ENCODE measurements at regions not wholly inside any gene's neighbourhood (a gene's known extent, or its start where the extent isn't known, plus 50 kb on each side); places are given as distances from the start of the nearest gene placed in this dataset.

DNA sequence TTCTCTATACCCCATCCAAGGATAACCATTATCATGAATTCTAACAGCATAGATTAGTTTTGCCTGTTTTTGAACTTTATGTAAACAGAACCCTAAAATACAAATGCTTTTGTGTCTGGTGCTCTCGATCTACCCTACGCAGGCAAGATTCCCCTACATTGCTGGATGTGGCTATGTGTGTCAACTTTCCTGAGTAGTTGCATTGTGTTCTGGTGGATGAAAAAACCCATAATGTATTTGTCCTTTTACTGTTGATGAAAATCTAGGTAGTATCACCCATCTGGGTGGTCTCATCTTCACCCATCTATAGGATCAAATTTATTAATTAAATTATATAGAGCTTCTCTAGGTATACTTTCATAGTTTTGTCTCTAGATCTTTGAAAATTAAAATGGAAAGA is 211.7 kb downstream of the ANKRD60 start:
- POLR2A ChIA-PET: no interaction called here

DNA sequence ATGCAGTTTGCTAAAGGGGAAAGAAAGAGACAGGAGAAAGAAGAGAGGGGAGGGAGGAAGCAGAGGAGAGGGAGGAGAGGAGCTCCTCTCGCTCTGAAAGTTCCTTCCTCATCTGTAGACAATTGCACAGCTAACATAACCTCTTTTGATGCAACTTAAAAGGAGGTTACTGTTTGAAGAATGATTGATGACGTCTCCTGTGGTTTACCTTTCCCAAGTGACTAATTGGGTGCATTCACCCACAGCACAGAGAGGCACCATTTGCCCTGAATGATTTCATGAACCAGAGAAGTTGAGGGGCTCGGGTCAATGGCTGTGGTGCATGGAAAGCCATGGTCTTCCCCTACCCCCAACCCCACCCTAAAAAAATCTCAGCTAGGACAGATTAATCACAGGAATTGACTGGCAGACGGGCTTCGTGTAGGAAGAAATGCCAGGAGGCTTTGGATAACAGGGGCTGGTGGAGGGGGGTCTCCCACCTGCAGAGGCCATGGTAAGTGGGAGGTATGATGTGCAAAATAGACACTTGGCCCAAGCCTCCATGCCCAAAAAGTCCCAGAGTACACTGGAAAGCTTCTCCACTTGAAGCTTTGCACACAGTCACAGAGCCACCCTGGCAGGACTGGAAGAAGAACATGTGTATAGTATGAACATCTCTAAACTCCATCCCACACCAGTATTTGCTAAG is 213.7 kb downstream of the ANKRD60 start:
- no peak overlapping the region for H2AFZ ChIP-seq (ENCODE audit: low read depth, low read length)
- no peaks in the 10 kb centered on the region for H3K4me1 ChIP-seq (ENCODE audit: control insufficient read depth, extremely low read depth, insufficient read depth, low read length)
- no TSS peak for BruUV-seq (replicated peaks)
- no peaks in the 10 kb centered on the region for H3K79me2 ChIP-seq (ENCODE audit: control insufficient read depth, insufficient read depth, low read length)
- no peak for FAIRE-seq
- no peak overlapping the region for H3K4me2 ChIP-seq (ENCODE audit: insufficient read depth, low read length)
- no peaks in the 10 kb centered on the region for H4K20me1 ChIP-seq (replicated peaks; ENCODE audit: control insufficient read depth, extremely low read depth, insufficient read depth, low read length)
- no peaks in the 10 kb centered on the region for H3K9me3 ChIP-seq (replicated peaks; ENCODE audit: control insufficient read depth, insufficient read depth, low read length)
- ChIA-PET CTCF (interaction anchor here (0.6 to 1.1 kb wide), 2 partner anchors 278 to 392 kb away, joined by 3 to 4 read pairs; no protein-coding TSS in a partner anchor), POLR2A (no interaction called here)
- intact Hi-C loops (cut with micrococcal nuclease): no loop called here
- DNase-seq (ENCODE audit: low read depth, low spot score): no peak
- TF ChIP-seq POLR2A (IDR thresholded peaks at IDR 0.05; ENCODE audit: low read depth, low read length) (no peak), FOS (IDR thresholded peaks at IDR 0.05; ENCODE audit: borderline replicate concordance, insufficient read depth, low read length) (no peak), EZH2 (IDR thresholded peaks at IDR 0.05; ENCODE audit: borderline replicate concordance, low read depth, low read length, severe bottlenecking) (no peak), JUN (IDR thresholded peaks at IDR 0.05; ENCODE audit: borderline replicate concordance, insufficient read depth, insufficient read length, low read depth) (no peak), GATA2 (IDR thresholded peaks at IDR 0.05; ENCODE audit: insufficient read depth, insufficient read length, low read depth, low read length) (no peak), MYC (IDR thresholded peaks at IDR 0.05; ENCODE audit: low read depth, low read length) (no peak), POLR2AphosphoS5 (IDR thresholded peaks at IDR 0.05; ENCODE audit: insufficient read depth, low read depth, low read length) (no peak)
- TF ChIP-seq, protein P1, sequence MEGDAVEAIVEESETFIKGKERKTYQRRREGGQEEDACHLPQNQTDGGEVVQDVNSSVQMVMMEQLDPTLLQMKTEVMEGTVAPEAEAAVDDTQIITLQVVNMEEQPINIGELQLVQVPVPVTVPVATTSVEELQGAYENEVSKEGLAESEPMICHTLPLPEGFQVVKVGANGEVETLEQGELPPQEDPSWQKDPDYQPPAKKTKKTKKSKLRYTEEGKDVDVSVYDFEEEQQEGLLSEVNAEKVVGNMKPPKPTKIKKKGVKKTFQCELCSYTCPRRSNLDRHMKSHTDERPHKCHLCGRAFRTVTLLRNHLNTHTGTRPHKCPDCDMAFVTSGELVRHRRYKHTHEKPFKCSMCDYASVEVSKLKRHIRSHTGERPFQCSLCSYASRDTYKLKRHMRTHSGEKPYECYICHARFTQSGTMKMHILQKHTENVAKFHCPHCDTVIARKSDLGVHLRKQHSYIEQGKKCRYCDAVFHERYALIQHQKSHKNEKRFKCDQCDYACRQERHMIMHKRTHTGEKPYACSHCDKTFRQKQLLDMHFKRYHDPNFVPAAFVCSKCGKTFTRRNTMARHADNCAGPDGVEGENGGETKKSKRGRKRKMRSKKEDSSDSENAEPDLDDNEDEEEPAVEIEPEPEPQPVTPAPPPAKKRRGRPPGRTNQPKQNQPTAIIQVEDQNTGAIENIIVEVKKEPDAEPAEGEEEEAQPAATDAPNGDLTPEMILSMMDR (IDR thresholded peaks at IDR 0.05; ENCODE audit: extremely low read depth in 1 of 2, insufficient read depth in 1 of 2, low read depth in 1 of 2, low read length in 2 of 2): no peak
- TF ChIP-seq, protein P2, sequence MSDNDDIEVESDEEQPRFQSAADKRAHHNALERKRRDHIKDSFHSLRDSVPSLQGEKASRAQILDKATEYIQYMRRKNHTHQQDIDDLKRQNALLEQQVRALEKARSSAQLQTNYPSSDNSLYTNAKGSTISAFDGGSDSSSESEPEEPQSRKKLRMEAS (IDR thresholded peaks at IDR 0.05; ENCODE audit: insufficient read depth, insufficient read length): no peak
- no peak overlapping the region for H3K9ac ChIP-seq (replicated peaks; ENCODE audit: extremely low read depth, insufficient read depth, low read length)
- dilution Hi-C loops (cut with MboI; ENCODE audit: extremely low pct_ligation_motif_present, low sequenced_read_pairs): no loop called here
- no peak overlapping the region for H3K4me3 ChIP-seq (replicated peaks in 1 of 3; ENCODE audit: insufficient read depth in 1 of 3, low read depth in 1 of 3, low read length in 3 of 3)
- no peaks in the 10 kb centered on the region for H3K9me1 ChIP-seq (replicated peaks; ENCODE audit: control insufficient read depth, extremely low read depth, insufficient read depth, low read length)
- no peak overlapping the region for H3K27ac ChIP-seq (ENCODE audit: insufficient read depth, low read depth, low read length)
- H3K27me3 ChIP-seq (ENCODE audit: control insufficient read depth in 2 of 2, insufficient read depth in 2 of 2, low read length in 2 of 2): no peaks in the 10 kb centered on the region
- H3K36me3 ChIP-seq (ENCODE audit: control insufficient read depth in 2 of 2, extremely low read depth in 1 of 2, insufficient read depth in 2 of 2, low read length in 2 of 2): no peaks in the 10 kb centered on the region

More for the DNA sequence above, 211.7 kb downstream of the ANKRD60 start:
- intact Hi-C loops (cut with micrococcal nuclease): no loop called here
- Histone ChIP-seq H4K20me1 (replicated peaks; ENCODE audit: control insufficient read depth, extremely low read depth, insufficient read depth, low read length) (no peaks in the 10 kb centered on the region), H3K27me3 (ENCODE audit: control insufficient read depth in 2 of 2, insufficient read depth in 2 of 2, low read length in 2 of 2) (no peaks in the 10 kb centered on the region), H3K4me3 (replicated peaks in 1 of 3; ENCODE audit: insufficient read depth in 1 of 3, low read depth in 1 of 3, low read length in 3 of 3) (no peak overlapping the region), H3K27ac (ENCODE audit: insufficient read depth, low read depth, low read length) (no peak overlapping the region), H3K9me3 (replicated peaks; ENCODE audit: control insufficient read depth, insufficient read depth, low read length) (no peaks in the 10 kb centered on the region), H3K4me2 (ENCODE audit: insufficient read depth, low read length) (no peak overlapping the region), H3K79me2 (ENCODE audit: control insufficient read depth, insufficient read depth, low read length) (no peaks in the 10 kb centered on the region), H3K36me3 (ENCODE audit: control insufficient read depth in 2 of 2, extremely low read depth in 1 of 2, insufficient read depth in 2 of 2, low read length in 2 of 2) (no peaks in the 10 kb centered on the region), H3K4me1 (ENCODE audit: control insufficient read depth, extremely low read depth, insufficient read depth, low read length) (no peaks in the 10 kb centered on the region), H3K9ac (replicated peaks; ENCODE audit: extremely low read depth, insufficient read depth, low read length) (no peak overlapping the region), H2AFZ (ENCODE audit: low read depth, low read length) (no peak overlapping the region), H3K9me1 (replicated peaks; ENCODE audit: control insufficient read depth, extremely low read depth, insufficient read depth, low read length) (no peaks in the 10 kb centered on the region)
- no peak for FAIRE-seq
- CTCF ChIA-PET: no interaction called here
- dilution Hi-C loops (cut with MboI; ENCODE audit: extremely low pct_ligation_motif_present, low sequenced_read_pairs): no loop called here
- no peak for DNase-seq (ENCODE audit: low read depth, low spot score)
- TF ChIP-seq MYC (IDR thresholded peaks at IDR 0.05; ENCODE audit: low read depth, low read length): no peak
- TF ChIP-seq JUN (IDR thresholded peaks at IDR 0.05; ENCODE audit: borderline replicate concordance, insufficient read depth, insufficient read length, low read depth): no peak
- TF ChIP-seq EZH2 (IDR thresholded peaks at IDR 0.05; ENCODE audit: borderline replicate concordance, low read depth, low read length, severe bottlenecking): no peak
- no peak for TF ChIP-seq GATA2 (IDR thresholded peaks at IDR 0.05; ENCODE audit: insufficient read depth, insufficient read length, low read depth, low read length)
- TF ChIP-seq, protein P1 (IDR thresholded peaks at IDR 0.05; ENCODE audit: extremely low read depth in 1 of 2, insufficient read depth in 1 of 2, low read depth in 1 of 2, low read length in 2 of 2): no peak
- no peak for TF ChIP-seq POLR2A (IDR thresholded peaks at IDR 0.05; ENCODE audit: low read depth, low read length)
- BruUV-seq (replicated peaks): no TSS peak
